PC-3 (cell line): ENCODE measurements at regions not wholly inside any gene's neighbourhood (a gene's known extent, or its start where the extent isn't known, plus 50 kb on each side); places are given as distances from the start of the nearest gene placed in this dataset.
"Not testable (repeated sequence)": the region's sequence is repeated elsewhere in the genome, so short reads cannot be mapped to it uniquely, and the experiment has no call there.

Source experiments
- ATAC-seq: fragments of 200-7000 bp; cut with Tn5 transposase; 2 replicates; pipeline ENCODE4 v1.9.1; 2020; ENCODE audit warnings: mild to moderate bottlenecking, moderate library complexity
- BruUV-seq: library from RNA; stranded (reverse); fragments of 400-500 nt; replicated peaks from 2 replicates; lab custom pipeline; 2021; lab: Mats Ljungman, UMichigan
- CTCF ChIA-PET: fragments of 300-600 bp; sonication (Branson Sonifier 250); formaldehyde crosslinking; loops from one replicate; lab custom pipeline; 2022; ENCODE audit warnings: antibody characterized with exemption; lab: Charles Lee
- POLR2A ChIA-PET: fragments of 300-600 bp; sonication (Branson Sonifier 250); formaldehyde crosslinking; loops from one replicate; lab custom pipeline; 2022; ENCODE audit warnings: antibody characterized with exemption; ENCODE audit not compliant: unreplicated experiment; lab: Charles Lee
- DNase-seq: peaks from one replicate; pipeline ENCODE4 v3.0.0-alpha.2; 2015
- H2AFZ ChIP-seq: fragments of 300-600 bp; sonication (generic); 2 replicates; pipeline ENCODE4 v1.6.0; 2016; ENCODE audit warnings: antibody characterized with exemption, low read length
- H3F3A ChIP-seq: fragments of 300-600 bp; sonication (generic); one replicate; pipeline ENCODE4 v1.6.0; 2017; ENCODE audit warnings: antibody characterized with exemption, low read length, control low read depth, mild to moderate bottlenecking; ENCODE audit not compliant: unreplicated experiment
- H3K27ac ChIP-seq: fragments of 300-600 bp; sonication (generic); 2 replicates; pipeline ENCODE4 v1.5.1; 2016; ENCODE audit warnings: mild to moderate bottlenecking, low read length
- H3K27me3 ChIP-seq: fragments of 300-600 bp; sonication (generic); 2 replicates; pipeline ENCODE4 v1.6.1; 2016; ENCODE audit warnings: low read length, mixed read lengths
- H3K36me3 ChIP-seq: fragments of 300-600 bp; sonication (generic); 2 replicates; pipeline ENCODE4 v1.6.1; 2016; ENCODE audit warnings: low read depth, mixed run types, low read length, mixed read lengths
- H3K4me1 ChIP-seq: fragments of 300-600 bp; sonication (generic); 2 replicates; pipeline ENCODE4 v1.5.1; 2016; ENCODE audit warnings: low read length; ENCODE audit not compliant: insufficient read depth
- H3K4me2 ChIP-seq: fragments of 300-600 bp; sonication (generic); 2 replicates; pipeline ENCODE4 v1.6.0; 2016; ENCODE audit warnings: low read length
- H3K4me3 ChIP-seq: fragments of 300-600 bp; sonication (generic); 2 replicates; pipeline ENCODE4 v1.5.1; 2016; ENCODE audit warnings: mild to moderate bottlenecking, low read length, mixed read lengths
- H3K79me2 ChIP-seq: fragments of 300-600 bp; sonication (generic); 2 replicates; pipeline ENCODE4 v1.6.1; 2017; ENCODE audit warnings: low read length, mixed read lengths
- H3K9ac ChIP-seq: fragments of 300-600 bp; sonication (generic); 2 replicates; pipeline ENCODE4 v1.6.0; 2016; ENCODE audit warnings: mild to moderate bottlenecking, low read length
- H3K9me2 ChIP-seq: fragments of 300-600 bp; sonication (generic); replicated peaks from 2 replicates; pipeline ENCODE4 v1.6.1; 2016; ENCODE audit warnings: mixed run types, low read length, mixed read lengths
- H3K9me3 ChIP-seq: fragments of 300-600 bp; sonication (generic); 2 replicates; pipeline ENCODE4 v1.6.1; 2016; ENCODE audit warnings: low read length, mixed read lengths
- H4K20me1 ChIP-seq: fragments of 300-600 bp; sonication (generic); 2 replicates; pipeline ENCODE4 v1.6.1; 2016; ENCODE audit warnings: low read length, mixed read lengths
- intact Hi-C: fragments of 100-400 bp; cut with micrococcal nuclease; formaldehyde crosslinking; loops from 2 replicates; pipeline ENCODE4 v1.9.0; 2023

- H3K27me3 ChIP-seq, H3K79me2 ChIP-seq, BruUV-seq, H3K4me1 ChIP-seq, DNase-seq, H4K20me1 ChIP-seq, H2AFZ ChIP-seq, H3K4me3 ChIP-seq, intact Hi-C loops, H3K4me2 ChIP-seq, POLR2A ChIA-PET, H3K27ac ChIP-seq, CTCF ChIA-PET, H3K9me3 ChIP-seq, ATAC-seq, H3K9ac ChIP-seq, H3K9me2 ChIP-seq, H3K36me3 ChIP-seq, H3F3A ChIP-seq: not testable (repeated sequence)
These were observed 691.6 kb downstream of the KCNJ18 start for GRCh38 chr17:22383772-22384460.

- H3K79me2 ChIP-seq, H4K20me1 ChIP-seq, H2AFZ ChIP-seq, POLR2A ChIA-PET, H3K36me3 ChIP-seq, H3K4me2 ChIP-seq, H3F3A ChIP-seq, CTCF ChIA-PET, DNase-seq, H3K4me3 ChIP-seq, H3K4me1 ChIP-seq, H3K27ac ChIP-seq, BruUV-seq, intact Hi-C loops, H3K27me3 ChIP-seq, H3K9ac ChIP-seq, H3K9me3 ChIP-seq, ATAC-seq, H3K9me2 ChIP-seq: not testable (repeated sequence)
These were observed 692.1 kb downstream of the KCNJ18 start for GRCh38 chr17:22384461-22384800.

GRCh38 chr17:22398446-22398845 lies 706.1 kb downstream of the KCNJ18 start:
- H3F3A ChIP-seq, H3K79me2 ChIP-seq, H4K20me1 ChIP-seq, H3K9ac ChIP-seq, ATAC-seq, H3K4me1 ChIP-seq, intact Hi-C loops, H2AFZ ChIP-seq, H3K9me3 ChIP-seq, H3K9me2 ChIP-seq, POLR2A ChIA-PET, H3K4me2 ChIP-seq, BruUV-seq, H3K36me3 ChIP-seq, H3K4me3 ChIP-seq, H3K27me3 ChIP-seq, CTCF ChIA-PET, H3K27ac ChIP-seq, DNase-seq: not testable (repeated sequence)

- H3K27ac ChIP-seq, ATAC-seq, H3K4me2 ChIP-seq, H3K9ac ChIP-seq, H3K27me3 ChIP-seq, H3K36me3 ChIP-seq, DNase-seq, H3K79me2 ChIP-seq, H3K4me3 ChIP-seq, intact Hi-C loops, POLR2A ChIA-PET, H3K4me1 ChIP-seq, H3F3A ChIP-seq, H4K20me1 ChIP-seq, H2AFZ ChIP-seq, CTCF ChIA-PET, H3K9me2 ChIP-seq, H3K9me3 ChIP-seq, BruUV-seq: not testable (repeated sequence)
These were observed 706.7 kb downstream of the KCNJ18 start for GRCh38 chr17:22399037-22399436.

- POLR2A ChIA-PET, H3K4me2 ChIP-seq, ATAC-seq, H3K27ac ChIP-seq, H3K4me1 ChIP-seq, intact Hi-C loops, H3K4me3 ChIP-seq, CTCF ChIA-PET, H3K9me3 ChIP-seq, DNase-seq, H3F3A ChIP-seq, H3K9me2 ChIP-seq, H3K36me3 ChIP-seq, H3K9ac ChIP-seq, H4K20me1 ChIP-seq, H2AFZ ChIP-seq, H3K27me3 ChIP-seq, H3K79me2 ChIP-seq, BruUV-seq: not testable (repeated sequence)
These were observed 712.8 kb downstream of the KCNJ18 start for GRCh38 chr17:22405080-22405479.
